ENCODE measurements at regions not wholly inside any gene's neighbourhood (a gene's known extent, or its start where the extent isn't known, plus 50 kb on each side); places are given as distances from the start of the nearest gene placed in this dataset.

- no peak for TF ChIP-seq EZH2 (IDR thresholded peaks at IDR 0.05; ENCODE audit: insufficient read depth, poor library complexity, severe bottlenecking)
- no peak for TF ChIP-seq EZH2phosphoT487 (IDR thresholded peaks at IDR 0.05; ENCODE audit: insufficient read depth, low read depth)
Measured at GRCh38 chr4:152029631-152030030, 268.8 kb upstream of the GATB start.

All from GM23248 (cell line).